Panc1 (cell line): ENCODE measurements at regions not wholly inside any gene's neighbourhood (a gene's known extent, or its start where the extent isn't known, plus 50 kb on each side); places are given as distances from the start of the nearest gene placed in this dataset.

Source experiments
- CTCF ChIP-seq: fragments of 450-650 bp; IDR thresholded peaks from 2 replicates; pipeline ENCODE4 v1.5.1; 2017; ENCODE audit warnings: mild to moderate bottlenecking
- REST ChIP-seq, 2 experiments: IDR thresholded peaks; 2 replicates each; pipeline ENCODE4 v1.6.1; 2011 to 2012; ENCODE audit warnings: low read depth in 2 of 2, control low read depth in 1 of 2, low read length in 1 of 2, mild to moderate bottlenecking in 1 of 2, moderate library complexity in 1 of 2; ENCODE audit not compliant: insufficient read depth in 1 of 2
- SIN3A ChIP-seq: IDR thresholded peaks from 2 replicates; pipeline ENCODE4 v1.6.1; 2012; ENCODE audit warnings: low read depth, mild to moderate bottlenecking, low read length, moderate library complexity, borderline replicate concordance; ENCODE audit not compliant: insufficient read depth
- TCF7L2 ChIP-seq: IDR thresholded peaks from 2 replicates; pipeline ENCODE4 v1.6.1; 2011; ENCODE audit warnings: mild to moderate bottlenecking, low read depth, low read length, inconsistent platforms

- TF ChIP-seq CTCF = no peak
- no peak for TF ChIP-seq REST (IDR thresholded peaks at IDR 0.05; ENCODE audit: insufficient read depth in 1 of 2, low read depth in 2 of 2, low read length in 1 of 2)
- TF ChIP-seq TCF7L2 = no peak
- no peak for TF ChIP-seq SIN3A
Observed at GRCh38 chr15:49715211-49715610, 94.4 kb downstream of the DTWD1 start.
